ENCODE measurements at regions not wholly inside any gene's neighbourhood (a gene's known extent, or its start where the extent isn't known, plus 50 kb on each side); places are given as distances from the start of the nearest gene placed in this dataset.

- DNase-seq (ENCODE audit: extremely low read depth, insufficient read length): no peak
Observed at GRCh38 chr15:66940368-66940767, 125.0 kb upstream of the SMAD3 start.

GRCh38 chr15:66941108-66941711 lies 124.2 kb upstream of the SMAD3 start:
- Histone ChIP-seq H3K27me3 (replicated peaks; ENCODE audit: control insufficient read depth, insufficient read depth, low read length) (no peaks in the 10 kb centered on the region), H3K4me3 (replicated peaks; ENCODE audit: low read depth, low read length) (no peak overlapping the region), H3K36me3 (ENCODE audit: control insufficient read depth, insufficient read depth, low read length) (no peaks in the 10 kb centered on the region)
- DNase-seq (ENCODE audit: extremely low read depth, insufficient read length): no peak
- TF ChIP-seq CTCF (IDR thresholded peaks at IDR 0.05; ENCODE audit: insufficient read depth, low read length, poor library complexity, severe bottlenecking): no peak

More at GRCh38 chr15:66940368-66940767, 125.0 kb upstream of the SMAD3 start:
- Histone ChIP-seq H3K4me3 (replicated peaks; ENCODE audit: low read depth, low read length) (no peak overlapping the region), H3K27me3 (replicated peaks; ENCODE audit: control insufficient read depth, insufficient read depth, low read length) (no peaks in the 10 kb centered on the region), H3K36me3 (ENCODE audit: control insufficient read depth, insufficient read depth, low read length) (no peaks in the 10 kb centered on the region)
- TF ChIP-seq CTCF (IDR thresholded peaks at IDR 0.05; ENCODE audit: insufficient read depth, low read length, poor library complexity, severe bottlenecking): no peak

GRCh38 chr15:66941791-66942190 lies 123.6 kb upstream of the SMAD3 start:
- Histone ChIP-seq H3K36me3 (ENCODE audit: control insufficient read depth, insufficient read depth, low read length) (no peaks in the 10 kb centered on the region), H3K4me3 (replicated peaks; ENCODE audit: low read depth, low read length) (no peak overlapping the region), H3K27me3 (replicated peaks; ENCODE audit: control insufficient read depth, insufficient read depth, low read length) (no peaks in the 10 kb centered on the region)
- DNase-seq (ENCODE audit: extremely low read depth, insufficient read length): no peak
- no peak for TF ChIP-seq CTCF (IDR thresholded peaks at IDR 0.05; ENCODE audit: insufficient read depth, low read length, poor library complexity, severe bottlenecking)

- no peak for TF ChIP-seq CTCF (IDR thresholded peaks at IDR 0.05; ENCODE audit: insufficient read depth, low read length, poor library complexity, severe bottlenecking)
Observed at GRCh38 chr15:66942649-66943390, 122.6 kb upstream of the SMAD3 start.

GRCh38 chr15:66943456-66944095 lies 121.8 kb upstream of the SMAD3 start:
- Histone ChIP-seq H3K27me3 (replicated peaks; ENCODE audit: control insufficient read depth, insufficient read depth, low read length) (no peaks in the 10 kb centered on the region), H3K4me3 (replicated peaks; ENCODE audit: low read depth, low read length) (no peak overlapping the region), H3K36me3 (ENCODE audit: control insufficient read depth, insufficient read depth, low read length) (no peaks in the 10 kb centered on the region)
- no peak for DNase-seq (ENCODE audit: extremely low read depth, insufficient read length)
- TF ChIP-seq CTCF (IDR thresholded peaks at IDR 0.05; ENCODE audit: insufficient read depth, low read length, poor library complexity, severe bottlenecking): peak; percentile 29

More at GRCh38 chr15:66942649-66943390, 122.6 kb upstream of the SMAD3 start:
- H3K36me3 ChIP-seq (ENCODE audit: control insufficient read depth, insufficient read depth, low read length): no peaks in the 10 kb centered on the region
- no peak overlapping the region for H3K4me3 ChIP-seq (replicated peaks; ENCODE audit: low read depth, low read length)
- H3K27me3 ChIP-seq (replicated peaks; ENCODE audit: control insufficient read depth, insufficient read depth, low read length): no peaks in the 10 kb centered on the region
- DNase-seq (ENCODE audit: extremely low read depth, insufficient read length): no peak
